Left hindlimb (tissue), 1 donor: ENCODE measurements at regions not wholly inside any gene's neighbourhood (a gene's known extent, or its start where the extent isn't known, plus 50 kb on each side); places are given as distances from the start of the nearest gene placed in this dataset.

Experiments
- DNase-seq: peaks from one replicate; pipeline ENCODE4 v3.0.0-alpha.2; 2018

DNA sequence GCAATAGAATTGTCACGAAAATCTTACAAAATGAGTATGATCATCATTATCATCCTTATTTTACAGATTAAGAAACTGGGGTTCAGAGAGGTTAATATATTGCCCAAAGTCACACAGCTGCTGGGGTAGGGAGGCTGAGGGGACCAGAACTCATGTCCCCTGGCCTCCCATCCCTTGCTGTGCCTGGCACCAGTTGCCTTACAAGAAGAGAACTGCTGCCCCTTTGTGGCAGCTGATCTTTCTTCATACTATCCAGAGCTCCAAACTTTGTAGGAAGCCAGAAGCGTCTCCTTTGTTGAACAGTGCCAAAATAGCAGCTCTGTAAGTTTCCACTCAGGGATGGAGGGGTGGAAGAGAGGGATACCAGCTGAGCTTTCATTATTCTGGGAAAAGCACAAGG, 236.8 kb upstream of the TBC1D5 start:
- DNase-seq, result no peak

DNA sequence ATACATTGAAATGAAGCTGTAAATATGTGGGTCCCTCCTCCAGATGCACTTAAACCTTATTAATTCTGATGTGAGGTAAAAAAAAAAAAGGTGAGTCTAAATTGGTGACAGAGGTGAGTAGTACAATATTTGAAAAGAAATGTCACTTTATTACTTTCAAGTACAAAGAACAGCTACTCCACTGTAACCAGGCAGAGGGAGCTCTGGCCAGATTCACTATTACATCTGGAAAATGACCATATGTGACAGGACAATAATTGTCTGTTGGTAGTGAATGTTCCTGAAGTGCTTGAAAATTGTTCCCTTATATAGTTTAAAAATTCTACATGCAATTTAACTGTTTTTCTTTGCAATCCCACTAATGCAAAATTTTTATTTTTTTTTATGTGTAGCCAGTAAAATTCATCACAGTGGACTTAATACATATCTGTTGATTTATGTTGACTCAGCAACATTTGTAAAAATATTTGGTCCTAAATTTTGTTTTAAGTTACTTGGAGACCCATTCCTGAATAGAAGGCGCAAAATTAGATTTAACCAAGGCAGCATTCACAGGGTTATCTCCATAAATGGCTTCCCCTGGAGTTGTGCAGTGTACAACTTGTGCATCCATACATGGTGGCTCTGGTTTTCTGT, 231.9 kb upstream of the TBC1D5 start:
- no peak for DNase-seq

DNA sequence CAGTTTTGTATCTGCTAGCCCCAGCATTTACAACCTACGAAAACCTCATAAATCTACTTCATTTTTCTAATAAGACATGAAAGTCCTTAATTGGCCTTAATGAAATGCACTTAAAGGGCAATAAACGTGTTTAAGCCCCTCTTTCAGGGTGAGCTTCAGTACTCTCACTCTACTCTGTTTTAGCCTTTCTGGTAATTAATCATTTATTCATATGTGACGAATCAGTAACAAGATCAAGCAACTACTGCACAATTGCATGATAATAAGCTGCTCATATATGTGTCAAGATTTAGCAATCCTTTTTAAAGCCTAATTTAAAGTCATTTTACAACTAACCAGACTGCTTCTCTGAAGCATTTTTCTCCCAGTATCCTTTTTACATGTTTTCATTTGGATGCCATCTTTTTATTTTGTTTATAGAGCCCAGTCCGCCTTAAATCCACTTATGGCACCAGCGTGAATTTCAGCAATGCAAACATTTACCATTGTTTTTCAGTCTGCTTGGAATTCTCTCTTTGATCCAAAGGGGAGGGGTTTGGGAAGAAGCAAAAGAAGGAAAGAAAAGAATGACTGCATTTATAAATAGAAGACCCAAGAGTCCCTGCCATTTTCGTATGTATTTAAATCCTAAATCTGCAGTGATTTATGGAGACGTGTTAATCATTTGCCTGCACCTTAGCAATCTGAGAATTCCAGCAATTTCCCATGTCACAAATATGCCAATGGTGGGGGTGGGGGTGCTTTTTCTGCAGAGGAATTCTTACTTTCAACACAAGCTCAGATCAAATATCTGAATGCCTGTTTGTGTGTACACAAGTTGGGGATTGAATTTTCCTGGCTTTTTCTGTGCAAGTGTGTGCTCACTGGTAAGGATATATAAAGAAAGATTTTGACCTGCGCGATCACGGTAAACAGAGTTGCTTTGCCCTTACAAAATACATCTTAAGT, 230.8 kb upstream of the TBC1D5 start:
- DNase-seq, result no peak

DNA sequence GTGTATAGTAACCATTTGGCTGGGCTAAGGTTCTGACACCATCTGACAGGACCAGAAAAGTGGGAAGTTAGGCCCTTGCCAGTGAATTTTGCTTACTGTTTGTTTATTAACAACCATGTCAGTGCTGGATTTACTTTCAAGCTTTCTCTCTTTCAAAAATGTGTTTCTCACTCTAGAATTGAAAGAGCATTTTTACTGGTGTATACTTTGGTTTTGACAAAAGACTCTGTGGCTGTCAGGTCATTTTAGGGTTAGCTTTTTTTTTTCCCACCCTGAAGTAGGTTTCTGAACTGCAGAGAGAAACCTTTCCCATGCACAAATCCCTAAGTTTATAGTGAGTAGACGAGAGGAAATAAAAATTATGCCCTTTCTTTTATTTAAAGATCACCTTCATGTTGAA, 230.0 kb upstream of the TBC1D5 start:
- DNase-seq, result no peak

DNA sequence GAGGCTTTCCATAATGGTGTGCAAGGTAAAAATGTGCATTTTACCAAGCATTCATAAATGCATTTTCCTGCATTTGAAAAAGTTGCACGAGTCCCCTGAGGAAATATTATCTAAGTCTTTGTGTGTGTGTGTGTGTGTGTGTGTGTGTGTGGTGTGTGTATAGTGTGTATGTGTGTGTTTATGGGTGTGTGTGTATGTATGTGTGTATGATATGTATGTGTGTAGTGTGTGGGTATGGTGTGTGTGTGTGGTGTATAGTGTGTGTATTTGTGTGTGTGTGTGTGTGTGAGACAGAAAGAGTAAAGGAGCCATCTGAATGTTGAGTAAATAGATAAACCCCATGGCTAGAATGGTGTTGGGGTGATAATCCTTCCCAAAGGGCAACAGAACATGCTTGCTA, 229.6 kb upstream of the TBC1D5 start:
- no peak for DNase-seq

DNA sequence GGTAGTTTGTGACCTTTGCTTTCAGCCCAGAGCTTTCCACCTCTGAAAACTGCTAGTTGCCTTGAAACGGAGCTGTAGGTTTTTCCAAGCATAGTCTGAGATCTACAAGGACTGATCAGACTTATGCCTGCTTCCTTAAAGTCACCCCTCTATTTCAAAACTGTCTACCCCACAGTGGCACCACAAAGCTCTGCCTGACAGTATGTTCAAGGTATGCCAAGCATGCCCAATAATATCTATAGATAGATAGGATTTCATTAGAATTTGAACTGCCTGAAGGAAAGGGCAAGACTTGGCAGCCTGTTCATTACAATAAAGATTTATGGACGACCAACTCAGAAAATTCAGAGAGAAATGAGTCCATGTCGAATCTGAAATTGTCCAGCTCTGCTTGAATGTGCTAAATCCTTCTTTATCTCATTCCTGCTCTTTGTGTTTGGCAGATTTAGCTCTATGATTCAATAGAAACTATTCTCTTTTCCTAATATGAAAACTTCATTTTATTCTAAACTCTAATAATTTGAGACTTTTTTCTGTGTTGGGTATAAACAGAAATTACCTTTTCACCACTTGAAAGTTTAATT, 227.6 kb upstream of the TBC1D5 start:
- DNase-seq, result no peak

DNA sequence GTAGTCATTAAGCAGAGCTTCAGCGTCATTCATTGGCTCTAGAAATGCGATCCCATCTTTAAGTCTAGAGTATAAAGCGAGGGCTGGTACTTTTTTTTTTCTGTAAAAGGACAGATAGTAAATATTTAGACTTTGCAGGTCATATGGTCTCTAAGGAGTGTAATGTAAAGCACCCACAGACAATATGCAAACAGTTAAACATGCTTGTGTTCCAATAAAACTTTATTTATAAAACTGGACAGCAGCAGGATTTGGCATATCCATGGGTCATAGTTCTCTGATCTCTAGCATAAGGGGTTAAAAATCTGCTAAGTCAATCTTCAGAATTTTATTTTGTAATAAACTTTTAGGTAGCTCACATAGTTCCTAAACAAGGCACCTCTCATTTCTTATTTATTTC, 226.8 kb upstream of the TBC1D5 start:
- no peak for DNase-seq

DNA sequence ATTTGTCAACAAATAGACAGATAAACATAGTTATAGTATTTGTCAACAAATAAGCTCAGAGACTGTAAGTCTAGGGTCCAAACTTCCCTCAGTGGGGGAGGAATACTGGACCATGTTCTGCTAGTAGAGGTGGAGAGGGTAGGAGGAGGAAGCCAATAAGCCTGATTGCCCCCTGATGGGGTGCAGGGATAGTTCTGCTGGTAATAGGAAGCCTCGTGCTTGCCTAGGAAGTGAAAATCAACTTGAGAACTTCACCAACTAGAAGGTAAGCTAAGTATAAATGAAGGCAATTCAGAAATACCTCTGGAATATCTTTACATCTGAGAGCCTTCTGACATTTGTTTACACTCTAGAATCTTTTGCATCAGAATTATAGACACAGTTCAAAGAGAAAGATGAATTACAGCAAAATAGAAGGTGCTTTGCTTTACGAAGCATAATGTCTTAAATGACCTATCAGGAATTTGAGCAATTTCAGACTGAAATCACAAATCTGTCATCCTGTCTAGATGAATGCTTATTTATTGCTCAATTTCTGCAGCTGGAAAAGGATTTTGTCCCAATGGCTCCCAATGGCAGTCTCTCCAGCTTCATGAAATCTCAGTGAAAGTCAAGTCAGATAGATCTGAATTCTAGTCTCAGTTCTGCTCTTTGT, 225.6 kb upstream of the TBC1D5 start:
- DNase-seq, result no peak

DNA sequence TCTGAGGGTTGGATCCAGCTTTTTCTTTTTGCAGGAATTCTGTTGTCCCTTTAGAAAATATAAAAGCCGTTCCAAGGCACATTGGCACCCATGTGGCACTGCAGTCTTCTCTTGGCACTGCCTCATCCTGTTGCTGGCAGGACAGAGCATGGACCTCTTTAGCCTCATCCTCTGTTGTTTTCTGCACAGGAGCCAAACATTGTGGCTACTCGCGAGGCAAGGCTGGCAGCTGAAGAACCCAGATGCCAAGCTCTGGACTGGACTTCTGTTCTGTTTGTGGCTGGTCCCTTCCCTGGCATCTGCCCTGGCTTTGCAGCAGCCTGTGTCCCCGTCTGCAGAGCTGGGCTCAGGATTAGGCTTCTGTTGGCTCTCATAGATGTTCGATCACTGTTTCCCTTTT, 224.7 kb upstream of the TBC1D5 start:
- no peak for DNase-seq

DNA sequence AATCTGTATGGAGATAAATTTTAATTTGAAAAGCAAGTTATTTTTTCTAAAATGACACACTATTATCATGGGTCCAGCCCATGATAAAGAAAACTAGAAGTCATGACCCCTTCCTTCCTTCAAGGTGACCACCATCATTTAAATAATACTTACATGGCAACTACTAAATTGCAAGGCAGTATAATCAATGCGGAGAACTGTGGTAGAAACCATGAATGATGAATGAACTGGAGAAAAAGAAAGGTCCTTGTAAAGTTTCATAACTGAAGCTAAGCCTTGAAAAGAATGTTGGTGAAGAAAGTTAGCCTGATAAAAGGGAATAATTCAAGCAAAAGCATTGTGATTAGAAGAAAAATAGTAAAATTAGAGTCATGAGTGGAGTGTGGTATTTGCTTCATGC, 222.9 kb upstream of the TBC1D5 start:
- no peak for DNase-seq

DNA sequence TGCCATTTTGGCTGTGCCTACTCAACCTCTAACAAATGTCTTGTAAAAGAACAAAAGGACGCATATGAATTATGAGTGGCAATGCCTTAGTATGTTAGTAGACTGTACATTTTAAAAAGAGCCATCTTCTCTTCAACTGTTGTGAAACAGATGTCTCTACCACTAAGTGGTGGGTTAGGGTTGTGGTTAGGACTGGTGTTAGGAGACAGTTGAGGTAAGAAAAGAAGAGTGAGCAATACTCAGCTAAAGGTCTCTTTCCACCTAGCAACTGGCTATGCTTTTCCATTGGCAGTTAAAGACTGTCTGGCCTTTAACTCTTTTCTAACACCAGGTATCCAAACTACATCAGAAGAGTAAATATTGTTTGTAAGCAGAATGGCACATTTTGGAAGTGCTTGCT, 221.7 kb upstream of the TBC1D5 start:
- DNase-seq, result no peak

DNA sequence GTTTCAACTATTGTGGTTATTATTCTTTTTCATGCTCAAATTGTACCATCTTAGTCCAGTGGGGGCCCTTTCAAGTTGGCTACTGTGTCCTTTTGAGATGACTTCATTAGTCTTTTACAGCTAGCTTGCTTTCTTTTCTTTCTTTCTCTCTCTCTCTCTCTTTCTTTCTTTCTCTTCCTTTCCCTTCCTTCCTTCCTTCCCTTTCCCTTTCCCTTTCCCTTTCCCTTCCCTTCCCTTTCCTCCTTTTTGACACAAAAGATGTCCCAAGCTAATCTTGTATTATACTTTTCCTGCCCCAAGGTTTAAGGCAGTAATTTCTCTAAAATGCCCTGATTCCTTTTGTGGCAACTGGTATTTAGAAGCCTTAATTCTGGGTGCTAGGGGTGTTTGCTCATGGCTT, 213.0 kb upstream of the TBC1D5 start:
- no peak for DNase-seq

DNA sequence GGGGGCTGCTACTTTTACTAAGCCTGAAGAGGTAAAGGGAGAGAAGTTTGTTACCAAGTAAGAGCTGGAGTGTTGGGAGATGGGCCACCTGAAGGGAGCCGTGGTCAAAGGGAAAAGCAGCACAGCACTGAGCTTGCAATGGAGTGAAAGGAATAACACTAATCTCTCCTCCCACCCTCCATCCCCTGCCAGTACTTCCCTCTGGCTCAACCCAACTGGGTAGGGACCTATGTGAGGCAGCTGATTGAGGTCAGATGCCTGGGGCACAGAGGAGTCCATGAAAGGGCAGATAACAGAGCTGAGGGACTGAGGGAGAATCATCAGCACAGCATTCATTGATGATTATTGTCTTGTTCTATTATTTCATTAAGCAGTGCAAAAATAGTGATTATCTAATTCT, 212.4 kb upstream of the TBC1D5 start:
- DNase-seq, result no peak

DNA sequence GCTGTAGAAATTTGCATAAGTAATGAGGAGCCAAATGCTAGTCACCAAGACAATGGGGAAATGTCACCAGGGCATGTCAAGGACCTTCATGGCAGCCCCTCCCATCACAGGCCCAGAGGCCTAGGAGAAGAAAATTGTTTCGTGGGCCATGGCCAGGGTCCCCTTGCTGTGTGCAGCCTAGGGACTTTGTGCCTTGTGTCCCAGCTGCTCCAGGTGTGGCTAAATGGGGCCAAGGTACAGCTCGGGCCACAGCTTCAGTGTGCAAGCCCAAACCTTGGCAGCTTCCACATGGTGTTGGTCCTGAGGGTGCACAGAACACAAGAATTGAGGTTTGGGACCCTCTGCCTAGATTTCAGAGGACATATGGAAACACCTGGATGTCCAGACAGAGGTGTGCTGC, 208.8 kb upstream of the TBC1D5 start:
- no peak for DNase-seq

DNA sequence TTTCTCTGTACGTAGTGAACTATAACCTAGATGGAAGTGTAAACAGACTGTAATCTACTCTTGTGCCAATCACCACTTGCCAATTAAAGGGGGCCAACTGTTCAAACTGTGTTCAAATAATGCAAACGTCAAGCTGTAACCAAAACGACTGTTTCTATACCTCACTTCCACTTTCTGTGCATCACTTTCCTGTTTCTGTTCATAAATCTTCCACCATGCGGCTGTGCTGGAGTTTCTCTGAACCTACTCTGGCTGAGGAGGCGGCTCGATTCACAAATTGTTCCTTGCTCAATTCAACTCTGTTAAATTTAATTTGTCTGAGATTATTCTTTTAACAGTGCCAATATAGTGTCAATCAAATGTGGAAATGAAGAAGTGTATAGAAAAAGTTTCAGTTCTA, 206.7 kb upstream of the TBC1D5 start:
- no peak for DNase-seq

DNA sequence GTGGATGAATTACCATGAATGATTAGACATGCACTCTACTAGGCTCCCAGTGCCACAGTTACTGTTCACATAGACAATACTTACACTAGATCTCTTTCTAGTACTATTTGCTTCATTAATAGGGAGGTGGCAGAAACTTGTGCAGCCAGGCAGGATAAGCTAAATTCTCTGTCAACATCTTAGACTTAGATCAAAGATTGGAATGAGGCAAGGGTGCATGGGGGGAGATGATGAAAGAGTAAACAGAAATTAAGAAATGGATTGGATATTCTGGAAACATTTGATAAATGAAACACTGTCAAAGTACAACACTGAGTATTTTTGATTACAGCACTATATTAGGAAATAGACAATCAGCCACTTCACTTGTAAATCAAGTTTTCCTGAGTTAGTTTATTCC, 205.4 kb upstream of the TBC1D5 start:
- no peak for DNase-seq

DNA sequence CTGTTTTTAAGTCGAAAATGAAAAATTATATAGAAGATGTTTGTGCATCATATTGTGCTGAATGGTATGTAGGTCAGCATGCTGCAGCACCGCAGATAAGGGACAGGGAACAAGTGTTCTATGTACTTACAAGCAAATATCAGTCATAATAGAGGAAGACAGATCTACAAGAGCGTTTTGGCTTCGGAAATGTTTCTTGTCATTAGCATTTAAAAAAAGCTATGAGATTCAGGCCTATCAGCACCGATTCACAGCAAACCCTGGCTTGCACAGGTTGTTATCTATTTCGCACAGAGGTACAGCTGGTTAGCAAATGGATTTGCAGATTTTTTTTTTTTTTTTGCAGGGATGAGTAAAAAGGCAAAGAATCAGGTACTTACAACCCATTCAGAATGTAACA, 204.2 kb upstream of the TBC1D5 start:
- DNase-seq, result no peak

DNA sequence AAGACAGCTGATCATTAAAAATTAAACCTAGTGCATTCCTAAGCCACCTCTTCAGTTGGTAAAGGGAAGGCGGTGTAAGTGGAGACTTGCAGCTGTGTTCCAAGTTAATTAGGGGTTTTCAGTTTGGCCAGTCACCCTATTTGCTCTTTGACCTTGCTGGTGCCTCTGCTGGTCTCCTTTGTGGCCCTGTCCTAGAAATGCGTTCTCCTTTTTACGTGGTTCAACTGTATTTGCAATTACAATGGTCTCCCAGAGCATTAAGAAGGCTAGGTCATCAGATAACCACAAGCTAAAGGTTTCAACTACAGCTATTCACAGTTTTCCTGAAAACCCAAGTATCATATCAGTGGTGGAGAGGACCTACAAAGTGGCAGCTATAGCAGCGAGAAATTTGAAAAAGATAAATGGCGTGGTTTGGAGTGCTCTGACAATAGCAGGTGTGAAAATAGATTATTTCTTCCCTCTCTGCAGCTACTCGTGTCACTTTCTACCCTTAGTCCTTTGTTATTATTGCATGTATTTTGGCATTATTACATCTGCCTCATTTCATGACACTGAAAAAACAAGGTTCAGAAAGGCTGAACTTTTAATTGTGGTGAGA, 203.5 kb upstream of the TBC1D5 start:
- DNase-seq, result no peak

DNA sequence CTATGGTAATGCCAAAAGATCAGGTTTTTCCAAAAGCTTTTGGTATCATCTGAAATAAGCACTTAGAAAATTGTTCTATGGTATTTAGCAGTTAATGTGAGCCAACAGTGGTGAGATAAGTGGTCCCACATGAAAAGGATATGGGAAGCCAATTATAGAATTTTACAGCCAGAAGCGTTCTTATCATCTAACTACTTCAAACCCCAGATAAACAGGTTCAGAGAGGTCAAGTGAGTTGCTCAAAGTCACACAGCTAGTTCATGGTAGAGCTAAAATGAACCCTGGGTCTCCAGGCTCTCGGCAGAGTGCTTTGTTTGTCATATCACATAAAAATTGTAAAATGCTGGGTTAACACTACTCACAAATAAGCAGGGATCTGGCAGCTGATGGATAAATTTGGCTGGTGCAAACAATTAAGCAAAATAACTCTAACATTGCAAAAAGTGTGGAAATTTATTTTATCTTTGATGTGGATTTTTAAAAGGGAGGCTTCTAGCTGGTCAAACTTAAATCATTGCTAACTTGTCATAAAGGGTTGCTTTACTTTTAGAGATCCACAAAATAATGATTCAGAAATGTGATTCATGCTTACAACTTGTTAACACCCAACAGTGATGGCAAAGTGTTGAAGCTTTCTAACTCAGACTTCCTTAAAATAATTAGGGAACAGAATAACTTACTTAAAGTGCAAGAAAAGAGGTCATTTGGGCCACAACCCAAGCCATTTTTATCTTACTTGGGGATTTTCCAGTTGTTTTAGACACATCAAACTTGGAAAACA, 202.8 kb upstream of the TBC1D5 start:
- no peak for DNase-seq

DNA sequence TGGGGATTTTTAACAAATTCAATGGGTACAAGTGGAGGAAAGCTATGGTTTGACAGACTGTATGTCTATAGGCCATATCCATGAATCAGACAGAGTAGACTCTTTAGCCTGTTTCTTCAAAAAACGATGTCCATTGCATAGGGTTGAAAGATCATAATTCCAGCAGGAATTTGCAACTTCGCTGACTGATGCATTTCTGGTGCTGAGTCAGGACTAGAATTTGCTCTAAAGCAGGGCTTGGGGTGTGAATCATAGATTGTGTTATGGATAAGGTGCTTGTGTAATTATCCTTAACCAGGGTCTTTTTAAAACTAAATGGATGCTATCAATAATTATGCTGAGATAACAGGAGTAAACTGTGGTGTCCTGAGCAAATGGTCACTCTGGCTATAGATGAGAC, 200.4 kb upstream of the TBC1D5 start:
- DNase-seq, result no peak

DNA sequence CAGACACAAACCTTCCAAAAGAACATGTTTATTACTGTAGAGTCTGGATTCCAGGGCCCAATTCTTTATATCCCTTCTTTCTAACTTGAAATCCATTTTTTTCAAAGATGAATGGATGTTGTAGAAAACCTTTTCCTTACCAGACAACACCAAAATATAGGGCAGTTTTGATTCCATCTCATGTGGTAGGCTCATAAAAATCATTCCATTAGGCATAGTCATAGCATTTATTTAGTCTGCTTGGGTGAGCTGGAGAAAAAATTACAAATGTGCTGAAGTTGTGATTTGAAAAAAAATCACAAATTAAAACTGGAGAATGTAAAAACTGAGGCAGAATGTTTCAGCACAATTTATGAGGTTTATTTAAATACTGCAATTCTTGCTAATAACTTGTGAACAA, 199.3 kb upstream of the TBC1D5 start:
- DNase-seq, result no peak

DNA sequence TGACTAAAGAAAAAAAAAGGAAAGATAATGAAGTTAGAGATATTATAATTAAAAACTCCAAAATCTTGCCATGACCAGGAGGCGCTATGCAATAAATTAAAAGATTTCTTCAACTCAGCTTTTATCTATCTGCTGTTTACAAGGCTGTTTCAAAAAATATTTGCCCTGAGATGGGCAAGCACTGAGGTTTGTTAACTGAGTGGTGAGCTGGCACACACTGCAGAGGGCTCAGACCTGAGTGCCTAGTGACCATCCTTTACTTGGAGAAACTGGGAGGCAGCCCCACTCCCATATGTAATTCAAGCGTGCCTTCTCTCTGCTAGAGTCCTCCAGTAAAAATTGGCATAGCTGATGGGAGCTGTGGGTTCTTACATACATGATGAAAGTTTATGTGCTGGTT, 198.7 kb upstream of the TBC1D5 start:
- DNase-seq, result no peak
